AG04449 (cell line): ENCODE measurements at regions not wholly inside any gene's neighbourhood (a gene's known extent, or its start where the extent isn't known, plus 50 kb on each side); places are given as distances from the start of the nearest gene placed in this dataset.

Experiments
- CTCF ChIA-PET: fragments of 350-600 bp; formaldehyde crosslinking; extraction: SDS; loops from one replicate; lab custom pipeline; 2021; ENCODE audit warnings: antibody characterized with exemption; lab: Yijun Ruan, JAX
- POLR2A ChIA-PET: fragments of 400-600, 350-600 bp; formaldehyde crosslinking; extraction: SDS; loops from one replicate; lab custom pipeline; 2020; ENCODE audit warnings: antibody characterized with exemption, inconsistent platforms; lab: Yijun Ruan, JAX
- DNase-seq: peaks from one replicate; pipeline ENCODE4 v3.0.0-alpha.2; 2010; ENCODE audit warnings: low read depth, low spot score
- H3K4me3 ChIP-seq: 2 replicates; pipeline ENCODE4 v1.5.1; 2011; ENCODE audit warnings: low read depth, mild to moderate bottlenecking, control low read depth, low read length
- TF ChIP-seq, protein P1 (sequence below): IDR thresholded peaks from one replicate; pipeline ENCODE4 v1.5.1; 2011; ENCODE audit warnings: mild to moderate bottlenecking, moderate library complexity, low read length, control low read depth, inconsistent platforms; ENCODE audit not compliant: insufficient read depth; ENCODE audit errors: missing control alignments

DNA sequence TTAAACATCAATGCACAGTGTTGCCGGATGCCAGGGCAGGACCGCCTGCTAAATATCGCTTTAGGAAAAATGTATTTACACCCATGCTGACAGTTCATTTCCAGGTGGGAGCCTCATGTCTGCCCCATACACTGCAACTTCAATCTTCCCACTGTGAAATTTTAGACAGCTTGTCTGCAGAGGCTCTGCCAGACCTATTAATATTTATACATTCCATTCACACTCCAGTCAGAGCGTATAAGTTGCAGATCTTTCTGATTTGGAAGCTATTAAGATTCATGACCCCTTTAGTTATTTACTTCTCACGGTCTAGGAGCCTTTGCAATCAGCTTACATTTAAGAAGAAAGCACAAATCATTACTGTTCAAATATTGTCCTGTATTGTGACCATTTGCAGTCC lies 357.4 kb downstream of the ATP23 start:
- no peak overlapping the region for H3K4me3 ChIP-seq
- TF ChIP-seq, protein P1, sequence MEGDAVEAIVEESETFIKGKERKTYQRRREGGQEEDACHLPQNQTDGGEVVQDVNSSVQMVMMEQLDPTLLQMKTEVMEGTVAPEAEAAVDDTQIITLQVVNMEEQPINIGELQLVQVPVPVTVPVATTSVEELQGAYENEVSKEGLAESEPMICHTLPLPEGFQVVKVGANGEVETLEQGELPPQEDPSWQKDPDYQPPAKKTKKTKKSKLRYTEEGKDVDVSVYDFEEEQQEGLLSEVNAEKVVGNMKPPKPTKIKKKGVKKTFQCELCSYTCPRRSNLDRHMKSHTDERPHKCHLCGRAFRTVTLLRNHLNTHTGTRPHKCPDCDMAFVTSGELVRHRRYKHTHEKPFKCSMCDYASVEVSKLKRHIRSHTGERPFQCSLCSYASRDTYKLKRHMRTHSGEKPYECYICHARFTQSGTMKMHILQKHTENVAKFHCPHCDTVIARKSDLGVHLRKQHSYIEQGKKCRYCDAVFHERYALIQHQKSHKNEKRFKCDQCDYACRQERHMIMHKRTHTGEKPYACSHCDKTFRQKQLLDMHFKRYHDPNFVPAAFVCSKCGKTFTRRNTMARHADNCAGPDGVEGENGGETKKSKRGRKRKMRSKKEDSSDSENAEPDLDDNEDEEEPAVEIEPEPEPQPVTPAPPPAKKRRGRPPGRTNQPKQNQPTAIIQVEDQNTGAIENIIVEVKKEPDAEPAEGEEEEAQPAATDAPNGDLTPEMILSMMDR: no peak
- ChIA-PET CTCF (interaction anchor here (1.2 kb wide), 1 partner anchor 851 kb away, joined by 3 read pairs; no protein-coding TSS in a partner anchor), POLR2A (no interaction called here)
- DNase-seq: no peak

DNA sequence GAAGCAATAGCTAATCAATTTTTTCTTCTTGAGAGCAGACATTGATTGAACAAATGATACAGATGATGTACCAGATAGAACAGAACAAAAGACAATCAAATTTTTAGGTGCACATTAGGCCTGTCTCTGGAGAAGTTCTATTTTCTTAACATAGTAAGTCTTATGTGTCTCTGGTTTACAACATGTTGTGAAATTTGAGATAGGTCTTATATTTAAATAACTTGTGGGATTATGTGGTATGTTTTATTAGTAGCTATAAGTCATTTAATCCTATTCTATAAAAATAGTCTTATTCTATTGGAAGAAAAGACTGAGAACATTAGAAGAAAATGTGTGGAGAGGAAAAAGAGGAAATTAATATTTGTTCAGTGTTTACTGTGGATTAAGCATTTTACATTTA lies 358.0 kb downstream of the ATP23 start:
- DNase-seq: no peak
- TF ChIP-seq, protein P1: no peak
- H3K4me3 ChIP-seq: no peak overlapping the region
- POLR2A ChIA-PET: no interaction called here
- CTCF ChIA-PET: interaction anchor here (1.2 kb wide), 1 partner anchor 851 kb away, joined by 3 read pairs; no protein-coding TSS in a partner anchor

DNA sequence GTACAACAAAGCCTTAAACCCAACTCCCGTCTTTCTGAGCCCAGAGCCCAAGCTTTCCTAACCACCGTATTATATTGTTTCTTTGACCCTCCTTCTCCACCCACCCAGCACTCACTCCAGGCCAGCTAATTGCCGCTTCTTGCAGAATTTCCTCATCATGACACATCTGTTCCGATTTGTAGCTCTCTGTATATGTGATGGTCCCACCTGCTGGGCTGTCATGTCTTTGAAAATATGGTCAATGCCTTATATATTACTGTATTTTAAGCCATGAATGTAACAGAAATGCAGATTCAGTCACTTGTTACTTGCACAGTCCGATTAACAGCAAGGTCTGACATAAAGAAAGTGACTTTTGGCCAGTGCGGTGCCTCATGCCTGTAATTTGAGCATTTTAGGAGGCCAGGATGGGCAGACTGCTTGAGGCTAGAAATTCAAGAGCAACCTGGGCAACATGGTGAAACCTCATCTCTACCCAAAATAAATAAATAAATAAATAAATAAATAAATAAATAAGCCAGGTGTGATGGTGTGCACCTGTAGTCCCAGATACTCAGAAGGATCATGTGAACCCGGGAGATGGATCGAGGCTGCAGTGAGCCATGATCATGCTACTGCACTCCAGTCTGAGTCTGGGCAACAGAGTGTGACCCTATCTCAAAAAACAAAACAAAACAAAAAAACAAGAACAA lies 359.8 kb downstream of the ATP23 start:
- ChIA-PET POLR2A (no interaction called here), CTCF (no interaction called here)
- no peak for DNase-seq
- H3K4me3 ChIP-seq: no peak overlapping the region
- TF ChIP-seq, protein P1: no peak

DNA sequence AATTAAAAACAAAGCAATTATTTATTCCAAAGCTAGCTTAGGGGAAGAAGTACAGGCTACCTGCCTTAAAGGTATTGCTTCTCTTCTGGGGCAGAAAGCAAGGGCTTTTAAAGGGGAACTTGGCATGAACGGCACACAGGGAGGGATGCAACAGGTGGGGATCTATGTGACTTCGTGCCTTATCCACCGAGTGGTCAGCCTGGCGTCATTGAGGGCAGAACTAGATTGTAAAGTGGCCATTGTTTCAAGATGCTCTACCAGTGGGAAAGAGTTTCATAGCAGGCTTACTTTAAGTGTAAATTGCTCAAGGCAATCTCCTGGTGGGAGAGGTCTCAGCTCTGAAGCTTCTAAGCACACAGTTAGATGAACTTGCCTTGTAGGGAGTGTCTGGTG lies 360.4 kb downstream of the ATP23 start:
- DNase-seq: no peak
- TF ChIP-seq, protein P1: no peak
- POLR2A ChIA-PET: no interaction called here
- no peak overlapping the region for H3K4me3 ChIP-seq
- CTCF ChIA-PET: no interaction called here

DNA sequence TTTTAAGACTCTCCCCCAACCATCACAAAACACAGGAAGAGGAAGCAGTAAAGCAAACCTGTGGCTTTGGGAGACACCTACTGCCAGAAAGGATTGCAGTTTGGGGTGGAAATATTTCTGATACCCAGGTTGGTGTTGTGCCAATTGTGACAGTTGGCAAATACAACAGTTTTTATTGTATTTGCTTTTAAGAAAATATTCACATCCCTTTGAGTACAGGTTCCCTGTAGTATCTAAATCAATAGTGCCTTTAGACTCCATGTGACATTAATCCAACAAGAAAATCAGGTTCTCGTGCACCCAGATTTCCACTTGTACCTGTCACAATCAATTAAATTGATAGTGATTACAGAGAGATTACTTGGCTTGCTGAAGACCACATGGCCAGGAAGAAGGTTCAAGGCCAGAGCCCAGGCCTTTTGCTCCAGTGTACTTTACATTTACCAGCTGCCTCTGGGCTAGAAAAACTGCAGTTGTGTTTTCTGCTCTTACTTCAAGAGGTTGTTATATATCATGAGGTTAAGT lies 361.2 kb downstream of the ATP23 start:
- no peak for DNase-seq
- TF ChIP-seq, protein P1: no peak
- ChIA-PET POLR2A (no interaction called here), CTCF (no interaction called here)
- H3K4me3 ChIP-seq: no peak overlapping the region

DNA sequence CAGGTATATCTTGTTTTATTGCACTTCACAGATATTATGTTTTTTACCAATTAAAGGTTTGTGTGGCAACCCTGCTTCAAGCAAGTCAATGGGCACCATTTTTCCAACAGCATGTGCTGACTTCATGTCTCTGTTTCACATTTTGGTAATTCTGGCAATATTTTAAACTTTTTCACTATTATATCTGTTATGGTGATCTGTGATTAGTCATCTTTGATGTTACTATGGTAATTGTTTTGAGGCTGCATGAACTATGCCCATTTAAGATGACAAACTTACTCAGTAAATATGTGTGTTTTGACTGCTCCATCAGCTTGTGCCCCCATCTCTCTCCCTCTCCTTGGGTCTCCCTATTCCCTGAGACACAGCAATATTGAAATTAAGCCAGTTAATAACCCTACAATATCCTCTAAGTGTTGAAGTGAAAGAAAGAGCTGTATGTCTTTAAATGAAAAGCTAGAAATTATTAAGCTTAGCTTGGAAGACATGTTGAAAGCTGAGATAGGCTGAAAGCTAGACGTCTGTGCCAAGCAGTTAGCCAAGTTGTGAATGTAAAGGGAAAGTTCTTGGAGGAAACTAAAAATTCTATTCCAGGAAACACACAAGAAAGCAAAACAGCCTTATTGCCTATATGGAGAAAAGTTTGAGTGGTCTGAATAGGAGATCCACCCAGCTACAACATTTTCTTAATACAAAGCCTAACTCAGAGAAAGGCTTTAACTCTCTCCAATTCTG lies 365.1 kb downstream of the ATP23 start:
- POLR2A ChIA-PET: no interaction called here
- CTCF ChIA-PET: no interaction called here

More for the DNA sequence above, 365.1 kb downstream of the ATP23 start:
- TF ChIP-seq, protein P1: no peak
- H3K4me3 ChIP-seq: no peak overlapping the region
- DNase-seq: no peak
